Skeletal muscle satellite cell (primary cell): ENCODE measurements at regions not wholly inside any gene's neighbourhood (a gene's known extent, or its start where the extent isn't known, plus 50 kb on each side); places are given as distances from the start of the nearest gene placed in this dataset.

ENCODE experiments used
- H3K27me3 ChIP-seq: 2 replicates; pipeline ENCODE4 v1.7.0; 2013; ENCODE audit warnings: low read length; ENCODE audit not compliant: control insufficient read depth, insufficient read depth
- H3K36me3 ChIP-seq: 2 replicates; pipeline ENCODE4 v1.7.0; 2013; ENCODE audit warnings: mild to moderate bottlenecking, control low read depth, low read length; ENCODE audit not compliant: insufficient read depth
- H3K4me1 ChIP-seq: 2 replicates; pipeline ENCODE4 v1.7.0; 2013; ENCODE audit warnings: low read length; ENCODE audit not compliant: control insufficient read depth, insufficient read depth
- H3K4me2 ChIP-seq: 2 replicates; pipeline ENCODE4 v1.7.0; 2013; ENCODE audit warnings: mild to moderate bottlenecking, low read length
- H3K4me3 ChIP-seq: 2 replicates; pipeline ENCODE4 v1.7.0; 2013; ENCODE audit warnings: low read length
- H3K9ac ChIP-seq: 2 replicates; pipeline ENCODE4 v1.7.0; 2013; ENCODE audit warnings: mild to moderate bottlenecking, low read depth, low read length, moderate library complexity
- H3K9me3 ChIP-seq: replicated peaks from 2 replicates; pipeline ENCODE4 v1.7.0; 2013; ENCODE audit warnings: mild to moderate bottlenecking, control low read depth, low read length

DNA sequence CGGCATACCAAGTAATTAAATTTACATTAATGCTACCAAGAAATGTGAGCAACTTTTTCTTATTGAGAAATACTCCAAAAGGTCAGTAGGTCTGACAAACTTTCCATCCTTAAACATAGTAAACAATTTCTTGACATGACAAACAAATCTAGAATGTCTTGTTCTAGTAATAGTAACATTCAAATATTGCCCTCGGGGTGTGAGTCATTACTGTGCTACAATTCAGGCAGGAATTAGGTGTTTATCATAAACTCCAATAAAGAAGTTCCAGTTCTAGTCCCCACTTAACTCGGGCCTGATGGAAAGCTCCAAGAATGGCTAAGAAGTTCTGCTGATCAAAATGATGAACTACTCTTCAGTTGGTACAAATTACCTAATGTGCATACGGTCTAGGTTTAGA, 235.6 kb upstream of the TUSC1 start:
- H3K4me3 ChIP-seq, result no peak overlapping the region

DNA sequence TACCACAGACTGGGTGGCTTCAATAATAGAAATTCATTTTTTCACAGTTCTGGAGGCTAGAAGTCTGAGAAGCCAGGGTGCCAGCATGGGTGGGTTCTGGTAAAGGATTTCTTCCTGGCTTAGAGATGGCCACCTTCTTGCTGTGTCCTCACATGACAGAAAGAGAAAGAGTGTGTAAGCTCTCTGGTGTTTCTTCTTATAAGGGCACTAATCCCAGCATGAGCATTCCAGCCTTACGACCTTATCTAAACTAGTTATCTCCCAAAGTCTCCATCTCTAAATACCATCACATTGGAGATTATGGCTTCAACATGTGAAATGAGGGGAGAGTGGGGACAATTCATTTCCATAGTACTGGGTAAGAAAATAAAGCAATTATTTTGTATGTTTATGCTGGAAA, 226.5 kb upstream of the TUSC1 start:
- no peaks in the 10 kb centered on the region for H3K36me3 ChIP-seq
- H3K4me2 ChIP-seq, result no peak overlapping the region
- H3K4me3 ChIP-seq, result no peak overlapping the region
- no peaks in the 10 kb centered on the region for H3K4me1 ChIP-seq
- no peaks in the 10 kb centered on the region for H3K27me3 ChIP-seq
- H3K9ac ChIP-seq, result no peak overlapping the region
- H3K9me3 ChIP-seq, result no peaks in the 10 kb centered on the region

More for the DNA sequence above, 235.6 kb upstream of the TUSC1 start:
- peaks cover 3% of the 10 kb centered on the region for H3K4me1 ChIP-seq
- no peaks in the 10 kb centered on the region for H3K36me3 ChIP-seq
- no peaks in the 10 kb centered on the region for H3K27me3 ChIP-seq
- H3K9ac ChIP-seq, result no peak overlapping the region
- H3K4me2 ChIP-seq, result no peak overlapping the region
- H3K9me3 ChIP-seq, result no peaks in the 10 kb centered on the region

DNA sequence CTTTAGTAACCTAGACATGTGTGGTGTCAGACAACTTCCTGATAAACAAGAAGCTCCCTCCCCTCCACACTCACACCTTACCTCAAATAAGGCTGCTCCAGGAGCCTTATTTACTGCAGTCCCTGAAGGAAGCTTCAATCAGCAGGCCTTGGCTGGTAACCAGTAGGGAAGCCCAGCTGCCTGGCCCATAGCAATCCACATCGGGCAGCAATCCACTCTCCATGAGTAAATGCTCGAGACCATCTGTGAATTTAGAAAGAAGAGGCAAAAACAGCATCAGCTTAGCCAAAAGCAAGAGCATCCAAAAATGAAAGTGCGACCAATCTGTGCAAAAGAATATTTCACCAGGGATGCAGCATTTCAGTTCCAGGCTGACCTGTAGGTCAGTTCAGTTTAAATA, 213.3 kb upstream of the TUSC1 start:
- Histone ChIP-seq H3K9me3 (no peaks in the 10 kb centered on the region), H3K4me3 (no peak overlapping the region), H3K9ac (no peak overlapping the region), H3K4me1 (no peaks in the 10 kb centered on the region), H3K27me3 (no peaks in the 10 kb centered on the region), H3K36me3 (no peaks in the 10 kb centered on the region), H3K4me2 (no peak overlapping the region)

DNA sequence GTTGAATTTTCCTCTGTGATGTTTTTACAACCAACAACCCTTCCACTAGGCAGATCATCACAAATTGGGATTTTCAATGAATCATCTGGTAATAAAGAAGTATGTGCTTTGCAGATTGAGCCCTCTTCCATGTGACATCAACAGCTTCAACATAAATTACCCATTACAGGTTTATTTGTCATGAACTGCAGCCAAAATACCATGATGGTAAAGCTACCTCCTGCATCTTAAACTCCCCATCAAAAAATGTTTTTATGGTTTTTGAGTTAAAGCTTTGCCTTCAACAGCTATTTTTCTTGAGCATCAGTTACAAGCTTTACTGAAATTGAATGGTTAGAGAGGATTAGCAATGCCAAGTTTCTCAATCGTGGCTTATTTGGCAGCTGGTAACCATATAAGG, 211.4 kb upstream of the TUSC1 start:
- no peaks in the 10 kb centered on the region for H3K4me1 ChIP-seq
- no peaks in the 10 kb centered on the region for H3K9me3 ChIP-seq
- H3K4me3 ChIP-seq, result no peak overlapping the region
- H3K27me3 ChIP-seq, result no peaks in the 10 kb centered on the region
- H3K36me3 ChIP-seq, result no peaks in the 10 kb centered on the region
- no peak overlapping the region for H3K9ac ChIP-seq
- H3K4me2 ChIP-seq, result no peak overlapping the region

DNA sequence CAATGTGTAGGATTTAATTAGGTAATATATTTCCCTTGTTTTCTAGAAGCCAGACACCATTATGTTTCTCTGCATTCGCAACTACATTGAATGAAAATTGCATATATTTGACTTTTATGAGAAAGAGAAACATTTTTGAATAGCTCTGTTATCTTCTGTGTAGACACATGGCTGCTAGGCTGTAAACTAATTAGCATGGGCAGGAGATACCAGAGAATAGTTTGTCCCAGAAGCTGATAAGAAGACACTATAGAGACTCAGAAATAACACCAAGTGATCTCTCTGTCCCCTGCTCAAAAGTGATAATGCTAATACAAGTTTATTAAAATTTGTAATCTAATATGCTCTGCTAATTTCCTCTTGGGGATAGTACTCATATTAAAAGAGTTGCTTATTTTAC, 198.0 kb upstream of the TUSC1 start:
- H3K4me1 ChIP-seq, result no peaks in the 10 kb centered on the region

DNA sequence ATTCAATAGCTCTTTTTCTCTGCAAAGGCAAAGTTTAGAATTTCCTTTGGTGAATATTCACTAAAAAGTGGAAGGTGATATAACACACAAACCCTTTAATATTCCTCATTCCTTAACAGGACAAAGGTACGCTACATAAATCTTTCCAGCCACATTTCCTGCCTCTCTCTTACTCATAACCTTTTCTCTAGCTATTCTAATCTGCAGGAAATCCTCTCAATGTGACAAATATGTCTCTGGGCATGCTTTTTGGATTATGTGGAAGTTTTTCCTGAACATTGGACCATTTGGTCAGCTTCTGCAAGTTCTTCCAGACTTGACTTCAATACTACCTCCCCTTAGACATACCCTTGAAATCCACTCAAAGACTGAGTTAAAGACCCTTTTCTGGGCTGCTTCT, 186.3 kb upstream of the TUSC1 start:
- no peak overlapping the region for H3K4me3 ChIP-seq
- no peaks in the 10 kb centered on the region for H3K27me3 ChIP-seq
- no peaks in the 10 kb centered on the region for H3K4me1 ChIP-seq
- no peaks in the 10 kb centered on the region for H3K9me3 ChIP-seq
- H3K36me3 ChIP-seq, result no peaks in the 10 kb centered on the region
- H3K4me2 ChIP-seq, result no peak overlapping the region
- H3K9ac ChIP-seq, result no peak overlapping the region

More for the DNA sequence above, 198.0 kb upstream of the TUSC1 start:
- no peak overlapping the region for H3K4me3 ChIP-seq
- no peak overlapping the region for H3K9ac ChIP-seq
- no peak overlapping the region for H3K4me2 ChIP-seq
- no peaks in the 10 kb centered on the region for H3K36me3 ChIP-seq
- no peaks in the 10 kb centered on the region for H3K9me3 ChIP-seq
- no peaks in the 10 kb centered on the region for H3K27me3 ChIP-seq

DNA sequence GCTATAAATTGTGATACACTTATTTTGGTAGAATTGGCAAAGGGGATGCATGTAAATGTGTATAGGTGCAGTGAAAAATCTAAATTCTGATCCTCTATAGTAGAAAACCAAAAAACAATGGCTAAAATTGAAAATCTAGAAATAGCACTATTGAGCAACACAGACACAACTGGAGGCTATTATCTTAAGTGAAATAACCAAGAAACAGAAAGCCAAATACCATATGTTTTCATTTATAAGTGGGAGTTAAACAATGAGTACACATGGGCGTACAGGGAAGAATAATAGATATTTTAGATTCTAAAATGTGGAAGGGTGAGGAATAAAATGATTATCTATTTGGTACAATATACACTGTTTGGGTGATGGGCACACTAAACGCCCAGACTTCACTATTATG, 183.2 kb upstream of the TUSC1 start:
- Histone ChIP-seq H3K4me1 (no peaks in the 10 kb centered on the region), H3K9me3 (no peaks in the 10 kb centered on the region), H3K9ac (no peak overlapping the region), H3K36me3 (no peaks in the 10 kb centered on the region), H3K27me3 (no peaks in the 10 kb centered on the region), H3K4me2 (no peak overlapping the region), H3K4me3 (no peak overlapping the region)

DNA sequence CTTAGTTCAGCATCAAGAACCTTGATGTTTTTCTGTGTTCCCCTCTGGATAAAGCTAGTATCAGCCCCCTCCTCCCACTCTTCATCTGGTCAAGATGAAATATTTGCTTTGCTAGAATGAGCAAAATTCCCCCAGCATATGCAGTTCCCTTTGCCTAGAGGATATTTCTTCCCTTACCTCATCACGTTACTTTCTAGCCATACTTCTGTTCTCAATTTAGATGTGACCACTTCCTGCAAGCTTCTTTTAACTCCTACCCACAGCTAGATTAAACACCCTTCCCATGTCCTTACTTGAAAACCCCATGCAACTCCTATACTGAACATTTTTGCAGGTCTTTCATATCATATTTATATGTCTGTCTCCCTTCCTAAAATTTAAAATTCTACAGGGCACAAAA, 178.9 kb upstream of the TUSC1 start:
- H3K4me3 ChIP-seq, result no peak overlapping the region
- no peaks in the 10 kb centered on the region for H3K36me3 ChIP-seq
- no peaks in the 10 kb centered on the region for H3K4me1 ChIP-seq
- H3K4me2 ChIP-seq, result no peak overlapping the region
- H3K9ac ChIP-seq, result no peak overlapping the region
- no peaks in the 10 kb centered on the region for H3K27me3 ChIP-seq
- H3K9me3 ChIP-seq, result no peaks in the 10 kb centered on the region

DNA sequence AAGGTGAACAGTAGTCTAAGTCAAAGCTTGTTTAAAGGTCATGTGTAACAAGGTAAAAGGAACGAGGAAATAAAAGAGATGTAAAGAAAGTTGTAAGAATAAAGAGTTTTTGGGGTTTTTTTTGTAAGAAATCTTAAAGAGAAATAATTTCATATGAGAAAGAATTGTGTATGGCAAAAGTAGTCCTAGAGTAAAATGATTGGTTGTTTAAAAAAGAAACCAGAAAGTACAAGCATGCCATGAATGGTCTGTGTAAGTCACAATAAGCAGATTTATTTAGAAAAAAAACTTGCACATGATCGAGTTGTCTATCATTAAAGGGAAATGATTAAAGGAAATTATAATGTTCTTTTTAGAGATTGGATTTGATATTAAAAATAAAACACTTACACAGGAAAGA, 172.6 kb upstream of the TUSC1 start:
- H3K4me1 ChIP-seq, result no peaks in the 10 kb centered on the region
- no peaks in the 10 kb centered on the region for H3K9me3 ChIP-seq
- no peaks in the 10 kb centered on the region for H3K27me3 ChIP-seq

DNA sequence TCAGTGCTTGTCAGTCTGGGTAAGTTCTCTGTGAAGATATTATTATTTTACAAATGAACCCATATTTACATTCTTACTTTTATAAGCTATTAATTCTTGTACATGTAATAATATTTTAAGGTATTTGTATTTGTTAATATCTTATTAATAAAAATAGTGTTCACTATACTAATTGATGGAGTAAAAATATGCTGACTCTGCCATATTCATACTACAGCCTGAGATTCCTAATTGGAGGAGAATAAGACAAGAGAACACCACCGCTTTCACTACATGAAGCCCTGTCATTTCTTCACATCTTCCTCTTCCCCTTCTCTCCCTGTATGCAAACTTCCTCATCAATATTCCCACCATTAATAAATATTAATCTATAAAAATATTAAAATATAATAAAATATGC, 167.6 kb upstream of the TUSC1 start:
- no peaks in the 10 kb centered on the region for H3K9me3 ChIP-seq
- no peak overlapping the region for H3K4me3 ChIP-seq
- H3K9ac ChIP-seq, result no peak overlapping the region
- no peaks in the 10 kb centered on the region for H3K27me3 ChIP-seq
- no peak overlapping the region for H3K4me2 ChIP-seq
- no peaks in the 10 kb centered on the region for H3K4me1 ChIP-seq
- H3K36me3 ChIP-seq, result no peaks in the 10 kb centered on the region

More for the DNA sequence above, 172.6 kb upstream of the TUSC1 start:
- no peaks in the 10 kb centered on the region for H3K36me3 ChIP-seq
- no peak overlapping the region for H3K4me2 ChIP-seq
- no peak overlapping the region for H3K9ac ChIP-seq
- H3K4me3 ChIP-seq, result no peak overlapping the region

DNA sequence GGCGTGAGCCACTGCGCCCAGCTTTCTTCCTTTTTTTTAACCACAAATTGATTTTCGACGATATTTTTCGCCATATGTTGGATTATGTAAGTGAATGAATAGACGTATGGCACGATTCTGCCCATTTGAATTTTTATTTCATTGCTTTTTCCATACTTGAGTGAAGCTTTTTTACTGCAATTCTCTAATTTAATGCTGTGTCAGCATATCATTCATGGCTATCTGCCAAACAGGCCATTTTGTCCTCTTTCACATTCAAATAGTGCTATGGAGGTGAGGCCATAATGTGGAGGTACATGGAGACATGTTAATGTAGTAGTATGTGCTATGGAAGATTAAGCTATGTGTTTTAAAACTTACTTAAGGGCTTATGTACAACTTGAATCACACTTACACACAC, 152.1 kb upstream of the TUSC1 start:
- Histone ChIP-seq H3K36me3 (no peaks in the 10 kb centered on the region), H3K4me3 (no peak overlapping the region), H3K4me1 (no peaks in the 10 kb centered on the region), H3K9me3 (no peaks in the 10 kb centered on the region), H3K4me2 (no peak overlapping the region), H3K9ac (no peak overlapping the region), H3K27me3 (no peaks in the 10 kb centered on the region)

DNA sequence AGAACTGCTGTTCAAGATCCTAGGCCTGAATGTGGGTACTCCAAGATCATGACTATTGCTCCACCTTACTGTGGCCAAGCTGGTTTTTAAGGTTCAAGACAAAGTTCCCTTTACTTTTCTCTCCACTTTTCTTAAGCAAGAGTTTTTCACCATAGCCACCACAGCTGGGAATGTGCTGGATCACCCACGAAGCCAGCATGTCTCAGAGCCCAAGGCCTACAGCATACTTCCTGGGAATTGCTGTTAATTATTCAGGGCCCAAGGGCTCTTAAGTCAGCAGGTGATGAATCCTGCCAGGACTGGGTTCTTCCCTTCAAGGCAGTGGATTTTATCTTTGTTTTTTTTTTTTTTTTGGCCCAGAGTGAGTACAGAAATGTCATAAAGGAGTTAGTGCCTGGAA, 149.4 kb upstream of the TUSC1 start:
- H3K36me3 ChIP-seq, result no peaks in the 10 kb centered on the region
- H3K27me3 ChIP-seq, result no peaks in the 10 kb centered on the region
- H3K4me1 ChIP-seq, result no peaks in the 10 kb centered on the region
- no peaks in the 10 kb centered on the region for H3K9me3 ChIP-seq
- H3K9ac ChIP-seq, result no peak overlapping the region
- H3K4me2 ChIP-seq, result no peak overlapping the region
- no peak overlapping the region for H3K4me3 ChIP-seq
